Neural crest cell (in vitro differentiated cells): ENCODE measurements at regions not wholly inside any gene's neighbourhood (a gene's known extent, or its start where the extent isn't known, plus 50 kb on each side); places are given as distances from the start of the nearest gene placed in this dataset.

ENCODE experiments used
- DNase-seq: peaks from one replicate; pipeline ENCODE4 v3.0.0; 2021; ENCODE audit warnings: low read depth, mixed read lengths, low spot score
- H3K27ac Mint-ChIP-seq: one replicate; pipeline ENCODE4 v1.8.0; 2021; ENCODE audit warnings: mild to moderate bottlenecking, mixed read lengths; ENCODE audit not compliant: unreplicated experiment
- H3K27me3 Mint-ChIP-seq: 2 replicates; pipeline ENCODE4 v1.8.0; 2021; ENCODE audit warnings: low read depth, mild to moderate bottlenecking, mixed read lengths
- H3K36me3 Mint-ChIP-seq: 2 replicates; pipeline ENCODE4 v1.8.0; 2021; ENCODE audit warnings: low read depth, mild to moderate bottlenecking, mixed read lengths
- H3K4me1 Mint-ChIP-seq: 2 replicates; pipeline ENCODE4 v1.8.0; 2021; ENCODE audit warnings: mixed read lengths
- H3K4me3 Mint-ChIP-seq: one replicate; pipeline ENCODE4 v1.8.0; 2021; ENCODE audit warnings: mild to moderate bottlenecking, mixed read lengths
- H3K9me3 Mint-ChIP-seq: 2 replicates; pipeline ENCODE4 v1.8.0; 2021; ENCODE audit warnings: mixed read lengths
- TF ChIP-seq, protein P1 (sequence below): fragments of 200-600 bp; sonication (generic); conservative IDR thresholded peaks from 2 replicates; pipeline ENCODE4 v1.5.0; 2021; ENCODE audit warnings: antibody characterized with exemption, mild to moderate bottlenecking

DNA sequence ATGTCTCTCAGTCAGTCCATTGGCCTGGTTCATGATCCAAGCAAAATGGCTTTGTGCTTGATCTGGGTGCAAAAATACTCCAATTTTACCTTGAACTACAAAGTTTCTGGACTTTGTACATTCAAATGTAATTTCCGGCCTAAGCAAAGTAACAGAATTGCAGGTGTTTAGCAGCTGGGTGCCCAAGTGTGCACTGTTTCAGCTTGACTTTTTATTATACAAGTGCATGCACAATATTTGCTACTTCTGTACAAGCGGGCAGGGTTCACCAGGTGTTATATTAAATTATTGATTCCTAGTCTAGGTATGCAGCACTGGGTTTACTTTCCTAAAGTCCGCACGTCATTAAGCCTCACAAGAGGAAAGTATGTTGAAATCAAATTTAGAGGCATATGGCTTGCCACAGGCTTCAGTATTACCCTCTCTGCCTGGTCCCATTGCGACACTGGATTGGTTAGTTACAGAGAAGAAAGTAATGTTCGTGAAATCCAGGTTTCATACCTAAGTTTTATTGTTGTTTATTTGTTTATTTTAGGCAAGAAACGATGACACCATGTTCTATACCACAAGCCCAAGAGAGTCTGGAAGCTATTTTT lies 376.9 kb upstream of the CTSO start:
- TF ChIP-seq, protein P1, sequence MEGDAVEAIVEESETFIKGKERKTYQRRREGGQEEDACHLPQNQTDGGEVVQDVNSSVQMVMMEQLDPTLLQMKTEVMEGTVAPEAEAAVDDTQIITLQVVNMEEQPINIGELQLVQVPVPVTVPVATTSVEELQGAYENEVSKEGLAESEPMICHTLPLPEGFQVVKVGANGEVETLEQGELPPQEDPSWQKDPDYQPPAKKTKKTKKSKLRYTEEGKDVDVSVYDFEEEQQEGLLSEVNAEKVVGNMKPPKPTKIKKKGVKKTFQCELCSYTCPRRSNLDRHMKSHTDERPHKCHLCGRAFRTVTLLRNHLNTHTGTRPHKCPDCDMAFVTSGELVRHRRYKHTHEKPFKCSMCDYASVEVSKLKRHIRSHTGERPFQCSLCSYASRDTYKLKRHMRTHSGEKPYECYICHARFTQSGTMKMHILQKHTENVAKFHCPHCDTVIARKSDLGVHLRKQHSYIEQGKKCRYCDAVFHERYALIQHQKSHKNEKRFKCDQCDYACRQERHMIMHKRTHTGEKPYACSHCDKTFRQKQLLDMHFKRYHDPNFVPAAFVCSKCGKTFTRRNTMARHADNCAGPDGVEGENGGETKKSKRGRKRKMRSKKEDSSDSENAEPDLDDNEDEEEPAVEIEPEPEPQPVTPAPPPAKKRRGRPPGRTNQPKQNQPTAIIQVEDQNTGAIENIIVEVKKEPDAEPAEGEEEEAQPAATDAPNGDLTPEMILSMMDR = no peak
- Mint-ChIP-seq H3K4me1 (no peaks in the 10 kb centered on the region), H3K27ac (no peak overlapping the region), H3K9me3 (no peaks in the 10 kb centered on the region), H3K36me3 (no peaks in the 10 kb centered on the region), H3K4me3 (no peak overlapping the region), H3K27me3 (no peaks in the 10 kb centered on the region)
- DNase-seq = no peak

DNA sequence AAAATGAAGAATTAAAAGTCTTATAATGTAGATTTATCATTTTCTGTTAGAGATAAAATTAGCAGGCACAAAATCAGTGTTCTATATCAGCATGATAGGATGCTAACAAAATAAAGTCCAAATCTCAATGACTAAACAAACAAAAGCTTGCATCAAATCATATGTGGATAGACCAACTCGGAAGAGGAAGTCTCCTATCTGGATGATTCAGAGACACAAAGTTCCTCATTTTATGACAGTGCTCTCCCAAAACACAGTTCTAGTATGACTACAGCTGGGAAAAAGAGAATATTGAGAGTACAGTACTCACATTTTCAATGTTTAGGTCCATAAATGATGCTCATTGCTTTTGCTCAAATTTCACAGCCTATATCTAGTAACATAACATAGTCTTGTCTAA lies 376.1 kb upstream of the CTSO start:
- DNase-seq = no peak
- Mint-ChIP-seq H3K27me3 (no peaks in the 10 kb centered on the region), H3K4me1 (no peaks in the 10 kb centered on the region), H3K36me3 (no peaks in the 10 kb centered on the region), H3K4me3 (no peak overlapping the region), H3K9me3 (no peaks in the 10 kb centered on the region), H3K27ac (no peak overlapping the region)
- TF ChIP-seq, protein P1 = no peak

GRCh38 chr4:156328882-156329281 lies 375.2 kb upstream of the CTSO start:
- no peaks in the 10 kb centered on the region for H3K4me1 Mint-ChIP-seq
- no peak overlapping the region for H3K4me3 Mint-ChIP-seq
- no peaks in the 10 kb centered on the region for H3K27me3 Mint-ChIP-seq
- DNase-seq = no peak
- TF ChIP-seq, protein P1 = no peak
- H3K27ac Mint-ChIP-seq = no peak overlapping the region
- no peaks in the 10 kb centered on the region for H3K36me3 Mint-ChIP-seq
- H3K9me3 Mint-ChIP-seq = no peaks in the 10 kb centered on the region

- Mint-ChIP-seq H3K4me3 (no peak overlapping the region), H3K27ac (no peak overlapping the region), H3K9me3 (no peaks in the 10 kb centered on the region), H3K4me1 (no peaks in the 10 kb centered on the region), H3K36me3 (no peaks in the 10 kb centered on the region), H3K27me3 (no peaks in the 10 kb centered on the region)
- TF ChIP-seq, protein P1 = no peak
- DNase-seq = no peak
These were observed 372.6 kb upstream of the CTSO start for GRCh38 chr4:156326246-156326645.

DNA sequence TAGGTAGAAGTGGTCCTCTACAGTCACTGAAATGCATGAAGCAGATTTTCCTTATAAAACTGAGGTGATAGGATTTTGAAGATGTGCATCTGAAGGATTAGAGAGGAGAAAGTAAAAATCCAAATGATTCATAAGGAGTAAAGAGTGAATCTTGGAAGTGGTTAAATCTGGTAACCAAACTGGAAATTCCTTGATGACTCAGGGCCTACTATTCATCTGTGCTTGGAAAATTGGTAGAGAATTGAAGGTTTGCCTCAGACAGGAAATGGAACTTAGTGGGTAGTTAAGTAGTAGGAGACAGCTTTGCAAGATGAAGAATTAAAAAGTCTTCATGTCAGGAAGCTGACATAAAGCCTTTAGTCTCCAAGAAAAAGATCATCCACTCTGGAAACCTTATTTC lies 368.9 kb upstream of the CTSO start:
- Mint-ChIP-seq H3K9me3 (no peaks in the 10 kb centered on the region), H3K27ac (no peak overlapping the region), H3K27me3 (no peaks in the 10 kb centered on the region), H3K4me1 (no peaks in the 10 kb centered on the region), H3K36me3 (no peaks in the 10 kb centered on the region), H3K4me3 (no peak overlapping the region)
- DNase-seq = no peak
- TF ChIP-seq, protein P1 = no peak
